MM.1S (cell line): ENCODE measurements at regions not wholly inside any gene's neighbourhood (a gene's known extent, or its start where the extent isn't known, plus 50 kb on each side); places are given as distances from the start of the nearest gene placed in this dataset.

Experiments used
- DNase-seq: peaks from one replicate; pipeline ENCODE4 v3.0.0-alpha.2; 2015
- H2AFZ ChIP-seq: fragments of 300-600 bp; sonication (generic); 2 replicates; pipeline ENCODE4 v1.6.0; 2016; ENCODE audit warnings: antibody characterized with exemption, low read length
- H3F3A ChIP-seq: fragments of 300-600 bp; sonication (generic); 2 replicates; pipeline ENCODE4 v1.6.1; 2016; ENCODE audit warnings: mild to moderate bottlenecking, antibody characterized with exemption, low read length, moderate library complexity, mixed read lengths; ENCODE audit not compliant: insufficient read depth
- H3K27ac ChIP-seq: fragments of 300-600 bp; sonication (generic); 2 replicates; pipeline ENCODE4 v1.5.1; 2016; ENCODE audit warnings: mild to moderate bottlenecking, low read length
- H3K27me3 ChIP-seq: fragments of 300-600 bp; sonication (generic); replicated peaks from 2 replicates; pipeline ENCODE4 v1.6.0; 2016; ENCODE audit warnings: low read length; ENCODE audit not compliant: insufficient read depth
- H3K36me3 ChIP-seq: fragments of 300-600 bp; sonication (generic); replicated peaks from 2 replicates; pipeline ENCODE4 v1.6.1; 2016; ENCODE audit warnings: mild to moderate bottlenecking, low read length, mixed read lengths; ENCODE audit not compliant: insufficient read depth
- H3K4me1 ChIP-seq: fragments of 300-600 bp; sonication (generic); 2 replicates; pipeline ENCODE4 v1.6.1; 2016; ENCODE audit warnings: low read length, mixed read lengths
- H3K4me2 ChIP-seq: fragments of 300-600 bp; sonication (generic); 2 replicates; pipeline ENCODE4 v1.6.0; 2016; ENCODE audit warnings: low read depth, low read length
- H3K4me3 ChIP-seq: fragments of 300-600 bp; sonication (generic); 2 replicates; pipeline ENCODE4 v1.5.1; 2016; ENCODE audit warnings: low read length, mixed read lengths
- H3K79me2 ChIP-seq: fragments of 300-600 bp; sonication (generic); 2 replicates; pipeline ENCODE4 v1.6.1; 2016; ENCODE audit warnings: mixed run types, low read length, mixed read lengths
- H3K9ac ChIP-seq: fragments of 300-600 bp; sonication (generic); 2 replicates; pipeline ENCODE4 v1.6.1; 2016; ENCODE audit warnings: low read length, mixed read lengths
- H3K9me2 ChIP-seq: fragments of 300-600 bp; sonication (generic); replicated peaks from 2 replicates; pipeline ENCODE4 v1.6.1; 2016; ENCODE audit warnings: mild to moderate bottlenecking, low read length, mixed read lengths; ENCODE audit not compliant: insufficient read depth
- H3K9me3 ChIP-seq: fragments of 300-600 bp; sonication (generic); replicated peaks from 2 replicates; pipeline ENCODE4 v1.6.1; 2016; ENCODE audit warnings: mild to moderate bottlenecking, low read length, mixed read lengths; ENCODE audit not compliant: insufficient read depth
- H4K20me1 ChIP-seq: fragments of 300-600 bp; sonication (generic); 2 replicates; pipeline ENCODE4 v1.6.1; 2016; ENCODE audit warnings: mild to moderate bottlenecking, low read length, moderate library complexity, mixed read lengths; ENCODE audit not compliant: insufficient read depth
- EZH2 ChIP-seq: fragments of 300-600 bp; sonication (generic); optimal IDR thresholded peaks from 2 replicates; pipeline ENCODE3; 2017; ENCODE audit warnings: low read depth, mild to moderate bottlenecking, antibody characterized with exemption, low read length, mixed read lengths
- EZH2phosphoT487 ChIP-seq: fragments of 300-600 bp; sonication (generic); IDR thresholded peaks from 2 replicates; pipeline ENCODE4 v1.6.1; 2018; ENCODE audit warnings: antibody characterized with exemption, low read length
- TF ChIP-seq, protein P1 (sequence below): fragments of 300-600 bp; sonication (generic); IDR thresholded peaks from 2 replicates; pipeline ENCODE4 v1.5.1; 2016; ENCODE audit warnings: antibody characterized with exemption, low read length, mixed read lengths

DNA sequence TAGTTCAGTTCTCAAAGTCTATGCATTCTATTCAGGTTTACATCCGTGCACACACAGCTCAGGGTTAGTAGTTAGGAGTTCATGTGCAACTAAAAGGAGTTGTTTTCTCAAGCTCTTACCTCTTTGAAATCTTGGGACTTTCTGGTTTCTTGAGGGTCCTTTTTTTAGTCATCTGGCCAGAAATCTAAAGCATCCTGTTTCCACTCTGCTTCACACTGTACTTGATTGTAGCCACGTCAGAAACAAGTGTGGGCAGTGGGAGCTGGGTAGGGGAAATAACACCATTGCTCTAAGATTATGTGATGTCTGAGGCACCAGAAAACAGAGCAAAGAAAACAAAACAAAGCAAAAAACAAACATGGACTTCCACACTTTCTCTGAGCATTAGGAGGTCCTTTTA, 58.3 kb downstream of the HDGFL1 start:
- H3F3A ChIP-seq = no peaks in the 10 kb centered on the region
- no peak for TF ChIP-seq EZH2
- TF ChIP-seq, protein P1, sequence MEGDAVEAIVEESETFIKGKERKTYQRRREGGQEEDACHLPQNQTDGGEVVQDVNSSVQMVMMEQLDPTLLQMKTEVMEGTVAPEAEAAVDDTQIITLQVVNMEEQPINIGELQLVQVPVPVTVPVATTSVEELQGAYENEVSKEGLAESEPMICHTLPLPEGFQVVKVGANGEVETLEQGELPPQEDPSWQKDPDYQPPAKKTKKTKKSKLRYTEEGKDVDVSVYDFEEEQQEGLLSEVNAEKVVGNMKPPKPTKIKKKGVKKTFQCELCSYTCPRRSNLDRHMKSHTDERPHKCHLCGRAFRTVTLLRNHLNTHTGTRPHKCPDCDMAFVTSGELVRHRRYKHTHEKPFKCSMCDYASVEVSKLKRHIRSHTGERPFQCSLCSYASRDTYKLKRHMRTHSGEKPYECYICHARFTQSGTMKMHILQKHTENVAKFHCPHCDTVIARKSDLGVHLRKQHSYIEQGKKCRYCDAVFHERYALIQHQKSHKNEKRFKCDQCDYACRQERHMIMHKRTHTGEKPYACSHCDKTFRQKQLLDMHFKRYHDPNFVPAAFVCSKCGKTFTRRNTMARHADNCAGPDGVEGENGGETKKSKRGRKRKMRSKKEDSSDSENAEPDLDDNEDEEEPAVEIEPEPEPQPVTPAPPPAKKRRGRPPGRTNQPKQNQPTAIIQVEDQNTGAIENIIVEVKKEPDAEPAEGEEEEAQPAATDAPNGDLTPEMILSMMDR = no peak
- TF ChIP-seq EZH2phosphoT487 = no peak
- H3K36me3 ChIP-seq = no peaks in the 10 kb centered on the region
- H3K4me3 ChIP-seq = no peak overlapping the region
- H3K9me3 ChIP-seq = no peaks in the 10 kb centered on the region
- H3K27ac ChIP-seq = no peak overlapping the region
- H4K20me1 ChIP-seq = no peaks in the 10 kb centered on the region
- no peaks in the 10 kb centered on the region for H3K27me3 ChIP-seq
- no peak overlapping the region for H3K4me2 ChIP-seq
- no peak overlapping the region for H3K9ac ChIP-seq
- H3K79me2 ChIP-seq = no peaks in the 10 kb centered on the region
- DNase-seq = no peak
- no peak overlapping the region for H2AFZ ChIP-seq
- no peaks in the 10 kb centered on the region for H3K9me2 ChIP-seq
- H3K4me1 ChIP-seq = no peaks in the 10 kb centered on the region

DNA sequence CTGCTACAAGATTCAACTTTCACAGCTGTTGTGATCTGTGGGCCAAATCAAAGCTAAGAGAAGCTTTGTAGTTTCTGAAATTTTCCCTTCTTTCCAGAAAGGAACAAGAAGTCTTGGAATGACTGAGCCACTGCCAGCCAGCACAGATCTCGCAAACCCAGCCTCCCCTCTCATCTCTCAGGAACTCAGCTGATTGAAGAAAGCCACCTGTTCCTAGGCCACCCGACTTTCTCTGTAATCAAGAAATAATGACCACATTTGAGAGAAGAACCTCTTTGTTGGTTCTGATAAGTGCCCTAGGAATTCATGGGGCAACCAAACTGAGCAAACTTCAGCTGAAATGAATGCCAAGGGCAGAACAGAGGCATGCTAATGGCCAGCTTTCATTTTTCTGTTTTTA, 61.7 kb downstream of the HDGFL1 start:
- no peak for DNase-seq
- Histone ChIP-seq H3K4me1 (no peaks in the 10 kb centered on the region), H3K4me2 (no peak overlapping the region), H2AFZ (no peak overlapping the region), H3K27ac (no peak overlapping the region), H3K27me3 (no peaks in the 10 kb centered on the region), H3K4me3 (no peak overlapping the region), H3K36me3 (no peaks in the 10 kb centered on the region), H3K9ac (no peak overlapping the region), H3K79me2 (no peaks in the 10 kb centered on the region), H4K20me1 (no peaks in the 10 kb centered on the region), H3K9me2 (no peaks in the 10 kb centered on the region), H3F3A (no peaks in the 10 kb centered on the region), H3K9me3 (no peaks in the 10 kb centered on the region)
- TF ChIP-seq, protein P1 = no peak
- TF ChIP-seq EZH2phosphoT487 = no peak
- TF ChIP-seq EZH2 = no peak

DNA sequence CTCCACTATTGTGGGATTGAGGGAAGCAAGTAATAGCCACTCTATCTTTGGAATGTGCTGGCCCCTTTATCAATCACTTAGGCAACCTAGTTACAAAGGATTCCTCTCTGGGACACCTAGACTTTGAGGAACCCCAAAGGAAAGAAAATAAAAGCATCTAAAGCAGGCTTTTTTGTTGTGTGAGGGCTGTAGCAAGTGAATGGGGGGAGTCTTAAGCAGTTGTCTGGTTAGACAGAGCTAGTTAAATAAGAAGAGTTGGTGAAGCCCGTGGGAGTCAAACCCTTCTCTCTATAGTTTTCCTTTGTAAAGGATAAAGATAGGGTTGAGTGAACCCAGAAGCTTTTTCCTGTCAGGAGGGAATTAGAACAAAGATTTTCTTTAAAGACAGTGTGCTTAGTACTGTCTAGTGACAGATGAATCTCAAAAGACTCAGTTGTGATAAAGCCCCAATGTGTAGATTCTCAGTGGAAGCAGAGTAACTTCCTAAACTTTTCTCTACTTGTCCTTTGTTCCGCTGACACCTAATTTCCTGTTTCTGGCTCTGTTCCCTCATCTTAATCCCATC, 63.3 kb downstream of the HDGFL1 start:
- H3K79me2 ChIP-seq = no peaks in the 10 kb centered on the region
- H3K27me3 ChIP-seq = no peaks in the 10 kb centered on the region
- no peak overlapping the region for H3K27ac ChIP-seq
- no peaks in the 10 kb centered on the region for H4K20me1 ChIP-seq
- H3K4me3 ChIP-seq = no peak overlapping the region
- H3F3A ChIP-seq = no peaks in the 10 kb centered on the region
- H3K4me1 ChIP-seq = no peaks in the 10 kb centered on the region
- H2AFZ ChIP-seq = no peak overlapping the region
- no peak for DNase-seq
- H3K36me3 ChIP-seq = no peaks in the 10 kb centered on the region
- no peak overlapping the region for H3K4me2 ChIP-seq
- H3K9me2 ChIP-seq = no peaks in the 10 kb centered on the region
- TF ChIP-seq EZH2 = no peak
- TF ChIP-seq, protein P1 = no peak
- no peak for TF ChIP-seq EZH2phosphoT487
- no peak overlapping the region for H3K9ac ChIP-seq
- H3K9me3 ChIP-seq = no peaks in the 10 kb centered on the region
